ENCODE measurements at regions not wholly inside any gene's neighbourhood (a gene's known extent, or its start where the extent isn't known, plus 50 kb on each side); places are given as distances from the start of the nearest gene placed in this dataset.

- TF ChIP-seq, protein P1, sequence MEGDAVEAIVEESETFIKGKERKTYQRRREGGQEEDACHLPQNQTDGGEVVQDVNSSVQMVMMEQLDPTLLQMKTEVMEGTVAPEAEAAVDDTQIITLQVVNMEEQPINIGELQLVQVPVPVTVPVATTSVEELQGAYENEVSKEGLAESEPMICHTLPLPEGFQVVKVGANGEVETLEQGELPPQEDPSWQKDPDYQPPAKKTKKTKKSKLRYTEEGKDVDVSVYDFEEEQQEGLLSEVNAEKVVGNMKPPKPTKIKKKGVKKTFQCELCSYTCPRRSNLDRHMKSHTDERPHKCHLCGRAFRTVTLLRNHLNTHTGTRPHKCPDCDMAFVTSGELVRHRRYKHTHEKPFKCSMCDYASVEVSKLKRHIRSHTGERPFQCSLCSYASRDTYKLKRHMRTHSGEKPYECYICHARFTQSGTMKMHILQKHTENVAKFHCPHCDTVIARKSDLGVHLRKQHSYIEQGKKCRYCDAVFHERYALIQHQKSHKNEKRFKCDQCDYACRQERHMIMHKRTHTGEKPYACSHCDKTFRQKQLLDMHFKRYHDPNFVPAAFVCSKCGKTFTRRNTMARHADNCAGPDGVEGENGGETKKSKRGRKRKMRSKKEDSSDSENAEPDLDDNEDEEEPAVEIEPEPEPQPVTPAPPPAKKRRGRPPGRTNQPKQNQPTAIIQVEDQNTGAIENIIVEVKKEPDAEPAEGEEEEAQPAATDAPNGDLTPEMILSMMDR (IDR thresholded peaks at IDR 0.05), result no peak
- TF ChIP-seq POLR2A (IDR thresholded peaks at IDR 0.05), result no peak
- H3K4me3 ChIP-seq (replicated peaks in 1 of 3), result no peak overlapping the region
- no peak for DNase-seq
- no peaks in the 10 kb centered on the region for H3K9me3 ChIP-seq
- H3K27ac ChIP-seq, result no peak overlapping the region
- intact Hi-C loops (cut with DNase I), result no loop called here
- no peaks in the 10 kb centered on the region for H3K27me3 ChIP-seq
- H3K36me3 ChIP-seq, result no peaks in the 10 kb centered on the region
- 53 to 93% methylated on average over 2 of the region's 2 CpGs for WGBS, 2 donors
- no peaks in the 10 kb centered on the region for H3K4me1 ChIP-seq
Observed at GRCh38 chr11:40062616-40063015, 1396.8 kb downstream of the LRRC4C start.

GRCh38 chr11:40061221-40061620 is 1398.2 kb downstream of the LRRC4C start:
- intact Hi-C loops (cut with DNase I), result no loop called here
- H3K9me3 ChIP-seq, result no peaks in the 10 kb centered on the region
- no peaks in the 10 kb centered on the region for H3K4me1 ChIP-seq
- TF ChIP-seq, protein P1 (IDR thresholded peaks at IDR 0.05), result no peak
- TF ChIP-seq POLR2A (IDR thresholded peaks at IDR 0.05), result no peak
- no peaks in the 10 kb centered on the region for H3K27me3 ChIP-seq
- H3K36me3 ChIP-seq, result no peaks in the 10 kb centered on the region
- H3K27ac ChIP-seq, result no peak overlapping the region
- DNase-seq, result no peak
- 87 to 93% methylated on average over 3 of the region's 3 CpGs for WGBS, 2 donors
- no peak overlapping the region for H3K4me3 ChIP-seq (replicated peaks in 1 of 3)

- TF ChIP-seq, protein P1 (IDR thresholded peaks at IDR 0.05), result no peak
- TF ChIP-seq POLR2A (IDR thresholded peaks at IDR 0.05), result no peak
- H3K36me3 ChIP-seq, result no peaks in the 10 kb centered on the region
- H3K4me1 ChIP-seq, result no peaks in the 10 kb centered on the region
- no peaks in the 10 kb centered on the region for H3K9me3 ChIP-seq
- intact Hi-C loops (cut with DNase I), result no loop called here
- no peak overlapping the region for H3K4me3 ChIP-seq (replicated peaks in 1 of 3)
- no peak for DNase-seq
- H3K27me3 ChIP-seq, result no peaks in the 10 kb centered on the region
- H3K27ac ChIP-seq, result no peak overlapping the region
Observed at GRCh38 chr11:40054631-40055030, 1404.8 kb downstream of the LRRC4C start.

DNA sequence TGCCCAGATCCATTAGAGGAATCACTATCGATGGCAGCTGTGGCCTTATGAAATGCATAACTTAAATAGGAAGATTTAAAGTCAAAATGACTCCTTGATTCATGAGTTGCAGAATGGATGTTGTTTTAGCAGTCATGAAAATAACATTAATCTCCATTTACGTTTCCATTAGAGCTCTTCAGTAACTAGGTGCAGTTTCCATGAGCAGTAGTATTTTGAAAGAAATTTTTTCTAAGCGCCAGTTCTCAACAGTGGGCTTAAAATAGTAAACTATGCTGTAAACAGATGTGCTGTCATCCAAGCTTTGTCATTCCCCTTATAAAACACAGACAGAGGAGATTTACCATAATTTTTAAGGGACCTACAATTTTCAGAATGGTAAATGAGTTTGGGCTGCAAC is 1414.1 kb downstream of the LRRC4C start:
- H3K9me3 ChIP-seq, result no peaks in the 10 kb centered on the region
- H3K27me3 ChIP-seq, result no peaks in the 10 kb centered on the region
- intact Hi-C loops (cut with DNase I), result no loop called here
- no peaks in the 10 kb centered on the region for H3K4me1 ChIP-seq
- H3K36me3 ChIP-seq, result no peaks in the 10 kb centered on the region
- H3K27ac ChIP-seq, result no peak overlapping the region
- no peak overlapping the region for H3K4me3 ChIP-seq (replicated peaks in 1 of 3)
- no peak for DNase-seq
- 84 to 90% methylated on average over 3 of the region's 3 CpGs for WGBS, 2 donors
- TF ChIP-seq POLR2A (IDR thresholded peaks at IDR 0.05), result no peak
- TF ChIP-seq, protein P1 (IDR thresholded peaks at IDR 0.05), result no peak

- intact Hi-C loops (cut with DNase I), result no loop called here
Observed at GRCh38 chr11:40037005-40037404, 1422.4 kb downstream of the LRRC4C start.

More at GRCh38 chr11:40037005-40037404, 1422.4 kb downstream of the LRRC4C start:
- H3K27ac ChIP-seq, result no peak overlapping the region
- H3K36me3 ChIP-seq, result no peaks in the 10 kb centered on the region
- H3K4me3 ChIP-seq (replicated peaks in 1 of 3), result no peak overlapping the region
- no peaks in the 10 kb centered on the region for H3K27me3 ChIP-seq
- TF ChIP-seq, protein P1 (IDR thresholded peaks at IDR 0.05), result no peak
- no peak for TF ChIP-seq POLR2A (IDR thresholded peaks at IDR 0.05)
- no peaks in the 10 kb centered on the region for H3K9me3 ChIP-seq
- WGBS, 2 donors, result 53 to 57% methylated on average over 2 of the region's 2 CpGs
- DNase-seq, result no peak
- H3K4me1 ChIP-seq, result no peaks in the 10 kb centered on the region

Data from thyroid gland (tissue), 4 donors.